Small intestine (tissue), 7 donors: ENCODE measurements at regions not wholly inside any gene's neighbourhood (a gene's known extent, or its start where the extent isn't known, plus 50 kb on each side); places are given as distances from the start of the nearest gene placed in this dataset.
"Not testable (repeated sequence)": the region's sequence is repeated elsewhere in the genome, so short reads cannot be mapped to it uniquely, and the experiment has no call there.

ENCODE experiments used
- DNase-seq, 2 donors: peaks; one replicate each; pipeline versions ENCODE4 v3.0.0 to v3.0.0-alpha.2; 2013
- FAIRE-seq: peaks from 2 replicates; lab custom pipeline; 2012; peaks lifted over from hg19 to GRCh38; lab: Jason Lieb, UNC
- H3K27ac ChIP-seq, 3 donors: one replicate each; pipeline ENCODE4 v1.5.1; 2013; ENCODE audit warnings: low read length in 2 of 3, mild to moderate bottlenecking in 2 of 3, control low read depth in 1 of 3, inconsistent platforms in 1 of 3, low read depth in 1 of 3, moderate library complexity in 1 of 3
- H3K27me3 ChIP-seq, 3 donors: one replicate each; pipeline ENCODE4 v1.6.1; 2013; ENCODE audit warnings: low read length in 3 of 3, inconsistent platforms in 1 of 3; ENCODE audit not compliant: control insufficient read depth in 3 of 3, insufficient read depth in 3 of 3
- H3K36me3 ChIP-seq, 3 donors: one replicate each; pipeline ENCODE4 v1.6.1; 2013; ENCODE audit warnings: low read length in 3 of 3, inconsistent platforms in 1 of 3, low read depth in 1 of 3, mild to moderate bottlenecking in 1 of 3, moderate library complexity in 1 of 3; ENCODE audit not compliant: control insufficient read depth in 3 of 3, insufficient read depth in 2 of 3
- H3K4me1 ChIP-seq, 3 donors: one replicate each; pipeline ENCODE4 v1.6.1; 2013; ENCODE audit warnings: low read length in 2 of 3, inconsistent platforms in 1 of 3, low read depth in 1 of 3, mild to moderate bottlenecking in 1 of 3, moderate library complexity in 1 of 3; ENCODE audit not compliant: control insufficient read depth in 3 of 3, insufficient read depth in 2 of 3
- H3K4me3 ChIP-seq, 3 donors: one replicate each; pipeline ENCODE4 v1.5.1; 2013; ENCODE audit warnings: low read length in 3 of 3, control low read depth in 1 of 3, inconsistent platforms in 1 of 3, low read depth in 1 of 3, mild to moderate bottlenecking in 1 of 3, moderate library complexity in 1 of 3
- H3K9me3 ChIP-seq, 2 donors: one replicate each; pipeline ENCODE4 v1.6.1; 2013; ENCODE audit warnings: low read depth in 1 of 2, low read length in 1 of 2; ENCODE audit not compliant: control insufficient read depth in 2 of 2, insufficient read depth in 1 of 2
- WGBS, 3 donors: extraction: QIAGEN DNeasy Blood & Tissue Kit; methylation state at CpG; one replicate each; pipeline ENCODE4 v1.1.7; 2013; 5-methylcytosine and 5-hydroxymethylcytosine counted together
- donor health status: healthy with polysubstance abuse.
- donor health status: control.
- donor health status: control.
- donor health status: Bipolar disorder and iron deficiency.
- donor health status: healthy.

DNA sequence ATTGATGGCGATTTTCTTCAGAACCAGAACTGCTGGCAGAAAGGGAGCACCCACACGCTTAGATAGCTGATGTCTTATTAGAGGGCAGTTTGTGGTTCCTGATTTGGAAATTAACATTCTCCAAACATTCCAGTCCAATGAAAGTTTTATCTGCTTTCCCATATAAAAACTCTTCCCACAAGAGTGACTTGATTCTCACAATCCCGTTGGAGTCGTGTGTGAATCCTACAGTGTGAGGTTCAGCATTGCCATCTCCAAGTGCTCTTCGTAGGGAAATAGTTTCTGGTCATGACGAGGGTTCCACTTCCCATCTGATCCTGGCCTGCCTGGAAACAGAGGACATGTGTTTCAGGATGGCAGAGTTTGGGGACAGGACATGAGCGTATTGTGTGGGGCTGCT, 105.4 kb upstream of the CCZ1B start:
- DNase-seq, FAIRE-seq, H3K4me1 ChIP-seq, H3K27ac ChIP-seq, H3K4me3 ChIP-seq, H3K36me3 ChIP-seq, H3K9me3 ChIP-seq, H3K27me3 ChIP-seq: not testable (repeated sequence)
- 75 to 86% (median 80%) methylated on average over 5 to 7 of the region's 7 CpGs for WGBS, 3 donors

DNA sequence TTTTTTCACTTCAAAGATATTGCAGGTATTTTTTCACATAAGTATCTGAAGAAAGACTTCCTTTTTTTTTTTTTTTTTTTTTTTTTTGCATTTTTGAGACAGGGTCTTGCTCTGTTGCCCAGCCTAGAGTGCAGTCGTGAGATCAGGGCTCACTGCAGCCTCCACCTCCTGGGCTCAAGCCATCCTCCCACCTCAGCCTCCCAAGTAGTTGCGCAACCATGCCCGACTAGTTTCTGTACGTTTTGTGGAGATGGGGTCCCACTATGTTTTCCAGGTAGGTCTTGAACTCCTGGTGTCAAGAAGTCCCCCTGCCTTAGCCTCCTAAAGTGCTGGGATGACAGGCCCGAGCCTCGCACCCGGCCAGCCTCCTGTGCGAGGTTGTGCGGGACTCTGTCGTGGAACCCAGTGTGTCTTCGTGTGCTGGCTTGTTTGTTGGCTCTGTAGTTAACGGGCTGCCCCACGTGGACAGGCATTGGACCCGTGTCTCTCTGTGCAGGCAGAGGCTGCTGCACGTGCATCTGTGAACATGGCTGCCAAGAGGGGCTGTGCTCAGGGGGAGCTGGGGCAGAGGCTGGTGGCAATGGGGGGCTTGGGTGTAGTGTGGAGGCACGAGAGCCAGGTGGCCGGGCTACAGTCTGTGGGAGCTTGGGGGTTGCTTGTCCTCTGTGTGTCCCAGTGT, 108.0 kb upstream of the CCZ1B start:
- not testable (repeated sequence) for H3K27ac ChIP-seq, H3K9me3 ChIP-seq, FAIRE-seq, H3K4me3 ChIP-seq, H3K27me3 ChIP-seq, H3K4me1 ChIP-seq, DNase-seq, H3K36me3 ChIP-seq
- WGBS, 3 donors: 86 to 88% (median 88%) methylated on average over 16 to 17 of the region's 17 CpGs

DNA sequence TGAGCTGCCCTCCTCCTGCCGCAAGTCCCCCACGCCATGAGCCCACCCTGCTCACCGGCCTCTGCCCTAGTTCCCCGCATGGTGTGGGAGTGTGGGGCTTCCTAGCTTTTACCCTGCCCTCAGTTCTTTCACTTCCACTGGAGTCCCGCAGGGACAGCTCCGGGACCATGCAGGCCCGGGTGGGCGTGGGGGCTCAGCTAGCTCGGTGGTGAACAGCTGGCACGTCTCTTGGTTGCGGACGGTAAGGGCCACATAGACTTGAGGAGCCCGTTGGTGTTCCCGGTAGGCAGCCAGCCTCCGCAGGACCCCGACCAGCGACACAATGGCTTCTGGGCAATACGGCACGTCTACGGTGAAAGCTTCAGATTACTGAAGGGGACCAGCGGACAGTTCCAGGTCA, 108.9 kb upstream of the CCZ1B start:
- Histone ChIP-seq H3K27ac (no peak overlapping the region), H3K36me3 (no peaks in the 10 kb centered on the region), H3K27me3 (no peaks in the 10 kb centered on the region), H3K4me3 (no peak overlapping the region), H3K9me3 (no peaks in the 10 kb centered on the region), H3K4me1 (no peaks in the 10 kb centered on the region)
- DNase-seq (no peak), FAIRE-seq (no peak)
- WGBS, 3 donors: 91 to 93% (median 92%) methylated on average over 21 of the region's 21 CpGs

- DNase-seq, H3K4me3 ChIP-seq, H3K27me3 ChIP-seq, H3K9me3 ChIP-seq, H3K36me3 ChIP-seq, FAIRE-seq, H3K4me1 ChIP-seq, H3K27ac ChIP-seq: not testable (repeated sequence)
- 79 to 91% (median 85%) methylated on average over 6 to 7 of the region's 7 CpGs for WGBS, 3 donors
Measured at GRCh38 chr7:6936626-6937025, 110.6 kb upstream of the CCZ1B start.

DNA sequence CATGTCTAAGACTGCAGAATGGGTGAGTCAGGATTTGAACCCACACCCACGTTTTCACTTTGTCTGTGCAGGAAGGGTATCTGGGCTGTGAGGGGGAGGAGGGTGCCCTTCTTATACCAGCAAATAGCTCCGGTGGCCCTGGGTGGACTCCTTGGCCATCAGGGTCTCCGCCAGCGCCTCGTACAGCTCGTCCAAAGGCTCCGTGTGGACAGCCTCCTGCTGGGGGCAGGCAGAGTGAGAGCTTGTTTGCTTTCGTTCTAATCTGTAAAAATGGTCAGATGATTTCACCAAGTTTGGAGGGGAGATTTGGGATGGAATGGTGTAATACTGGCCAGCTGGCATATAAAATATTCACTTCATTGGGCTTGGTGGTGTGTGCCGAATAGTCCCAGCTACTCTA, 111.7 kb upstream of the CCZ1B start:
- H3K4me1 ChIP-seq, H3K27me3 ChIP-seq, H3K4me3 ChIP-seq, DNase-seq, H3K9me3 ChIP-seq, FAIRE-seq, H3K36me3 ChIP-seq, H3K27ac ChIP-seq: not testable (repeated sequence)
- WGBS, 3 donors: 85 to 86% (median 86%) methylated on average over 7 to 8 of the region's 9 CpGs

DNA sequence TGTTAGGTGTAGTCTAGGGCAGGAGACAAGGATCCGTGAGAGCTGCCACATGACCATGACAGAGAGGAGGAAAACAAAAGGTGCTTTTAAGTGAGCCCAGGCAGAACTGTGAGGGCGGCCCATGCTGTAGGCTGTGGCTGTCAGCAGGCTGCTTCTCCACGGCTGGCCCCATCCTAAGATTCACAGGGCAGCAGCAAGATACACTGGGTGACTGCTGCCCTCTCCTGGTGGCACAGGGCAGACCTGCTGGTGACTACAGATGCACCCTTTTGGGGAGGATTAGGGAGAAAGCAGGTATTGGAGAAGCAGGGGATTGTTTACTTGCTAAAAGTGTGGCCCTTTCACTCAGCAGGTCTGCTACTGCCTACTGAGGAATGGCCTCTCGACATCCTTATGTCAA, 112.2 kb upstream of the CCZ1B start:
- not testable (repeated sequence) for DNase-seq, H3K4me1 ChIP-seq, H3K27ac ChIP-seq, H3K9me3 ChIP-seq, H3K36me3 ChIP-seq, H3K4me3 ChIP-seq, H3K27me3 ChIP-seq, FAIRE-seq
- WGBS, 3 donors: 11 to 31% (median 25%) methylated on average over 2 to 4 of the region's 4 CpGs

DNA sequence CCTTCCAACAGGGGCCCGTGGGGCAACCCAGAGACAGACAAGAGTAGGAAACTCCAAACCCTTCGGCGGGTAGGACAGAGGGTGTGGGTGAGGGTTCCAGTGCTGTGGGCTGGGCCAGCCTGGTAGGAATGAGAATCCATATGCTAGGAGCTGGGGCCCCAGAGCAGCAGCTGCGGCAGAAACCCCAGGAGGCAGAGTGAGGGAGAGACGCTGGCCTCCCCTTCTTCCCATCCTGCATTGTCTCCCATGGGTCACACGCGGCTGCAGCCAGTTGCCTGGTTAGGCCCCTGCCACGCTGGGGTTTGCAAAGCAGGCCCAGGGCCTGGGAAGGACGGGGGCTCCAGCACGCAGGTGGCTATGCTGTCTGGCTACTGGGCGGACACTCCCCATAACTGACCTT, 113.1 kb upstream of the CCZ1B start:
- not testable (repeated sequence) for FAIRE-seq, H3K4me1 ChIP-seq, H3K9me3 ChIP-seq, H3K36me3 ChIP-seq, H3K27me3 ChIP-seq, H3K4me3 ChIP-seq, H3K27ac ChIP-seq, DNase-seq
- WGBS, 3 donors: 86 to 88% (median 87%) methylated on average over 10 to 11 of the region's 11 CpGs

- not testable (repeated sequence) for H3K27me3 ChIP-seq, H3K9me3 ChIP-seq, H3K27ac ChIP-seq, H3K36me3 ChIP-seq, DNase-seq, H3K4me3 ChIP-seq, H3K4me1 ChIP-seq, FAIRE-seq
- 87 to 97% (median 89%) methylated on average over 5 to 17 of the region's 17 CpGs for WGBS, 3 donors
Measured at GRCh38 chr7:6939896-6940295, 113.8 kb upstream of the CCZ1B start.

GRCh38 chr7:6946873-6947272, 120.8 kb upstream of the CCZ1B start:
- FAIRE-seq, H3K36me3 ChIP-seq, DNase-seq, H3K9me3 ChIP-seq, H3K27ac ChIP-seq, H3K4me1 ChIP-seq, H3K27me3 ChIP-seq, H3K4me3 ChIP-seq: not testable (repeated sequence)
- WGBS, 3 donors: 62 to 85% (median 84%) methylated on average over 5 of the region's 5 CpGs
